H9 (cell line): ENCODE measurements at regions not wholly inside any gene's neighbourhood (a gene's known extent, or its start where the extent isn't known, plus 50 kb on each side); places are given as distances from the start of the nearest gene placed in this dataset.

Source experiments
- DNase-seq: peaks from one replicate; pipeline ENCODE4 v3.0.0-alpha.2; 2017
- H2AFZ ChIP-seq: one replicate; pipeline ENCODE4 v1.6.1; 2013; ENCODE audit warnings: mild to moderate bottlenecking, low read length, control low read depth, moderate library complexity
- H2AK5ac ChIP-seq: 2 replicates; pipeline ENCODE4 v1.6.1; 2013; ENCODE audit warnings: low read length, control low read depth, mixed read lengths; ENCODE audit not compliant: insufficient read length
- H2BK120ac ChIP-seq: one replicate; pipeline ENCODE4 v1.6.1; 2013; ENCODE audit warnings: low read depth, mild to moderate bottlenecking, low read length, control low read depth, inconsistent platforms; ENCODE audit not compliant: poor library complexity, severe bottlenecking
- H2BK12ac ChIP-seq: 2 replicates; pipeline ENCODE4 v1.6.1; 2013; ENCODE audit warnings: low read length, control low read depth, mixed read lengths, low read depth; ENCODE audit not compliant: insufficient read length
- H2BK15ac ChIP-seq: 2 replicates; pipeline ENCODE4 v1.6.1; 2013; ENCODE audit warnings: low read depth, low read length, control low read depth
- H2BK20ac ChIP-seq: one replicate; pipeline ENCODE4 v1.6.1; 2013; ENCODE audit warnings: low read depth, mild to moderate bottlenecking, low read length, control low read depth, inconsistent platforms; ENCODE audit not compliant: poor library complexity, severe bottlenecking
- H2BK5ac ChIP-seq: 2 replicates; pipeline ENCODE4 v1.6.1; 2013; ENCODE audit warnings: low read length, control low read depth, mixed read lengths; ENCODE audit not compliant: insufficient read length
- H3K14ac ChIP-seq: 2 replicates; pipeline ENCODE4 v1.6.1; 2013; ENCODE audit warnings: low read length, control low read depth; ENCODE audit not compliant: insufficient read depth
- H3K18ac ChIP-seq: 2 replicates; pipeline ENCODE4 v1.6.1; 2013; ENCODE audit warnings: low read depth, mild to moderate bottlenecking, mixed read lengths, low read length, control low read depth; ENCODE audit not compliant: insufficient read length
- H3K23ac ChIP-seq: 2 replicates; pipeline ENCODE4 v1.6.1; 2013; ENCODE audit warnings: low read length, control low read depth, mixed read lengths, low read depth; ENCODE audit not compliant: insufficient read length
- H3K23me2 ChIP-seq: 2 replicates; pipeline ENCODE4 v1.6.1; 2013; ENCODE audit warnings: low read depth, mild to moderate bottlenecking, mixed read lengths, low read length, control low read depth; ENCODE audit not compliant: insufficient read length, poor library complexity, severe bottlenecking
- H3K27ac ChIP-seq: 2 replicates; pipeline ENCODE4 v1.5.1; 2013; ENCODE audit warnings: low read length, control low read depth, mixed read lengths, low read depth; ENCODE audit not compliant: insufficient read length
- H3K27me3 ChIP-seq: 2 replicates; pipeline ENCODE4 v1.6.1; 2013; ENCODE audit warnings: low read length, control low read depth, inconsistent platforms; ENCODE audit not compliant: insufficient read depth
- H3K4ac ChIP-seq: 2 replicates; pipeline ENCODE4 v1.6.1; 2013; ENCODE audit warnings: low read depth, mild to moderate bottlenecking, control low read depth, inconsistent platforms, low read length, moderate library complexity
- H3K4me1 ChIP-seq: 2 replicates; pipeline ENCODE4 v1.6.1; 2013; ENCODE audit warnings: low read length, control low read depth, inconsistent platforms; ENCODE audit not compliant: insufficient read depth
- H3K4me2 ChIP-seq: 2 replicates; pipeline ENCODE4 v1.6.1; 2013; ENCODE audit warnings: low read length, control low read depth, mixed read lengths; ENCODE audit not compliant: insufficient read length, insufficient read depth
- H3K56ac ChIP-seq: 2 replicates; pipeline ENCODE4 v1.6.1; 2013; ENCODE audit warnings: low read depth, mild to moderate bottlenecking, mixed read lengths, low read length, control low read depth; ENCODE audit not compliant: insufficient read length
- H3K79me1 ChIP-seq: 2 replicates; pipeline ENCODE4 v1.6.1; 2013; ENCODE audit warnings: low read depth, mild to moderate bottlenecking, moderate library complexity, low read length, control low read depth, inconsistent platforms; ENCODE audit not compliant: insufficient read depth, poor library complexity, severe bottlenecking
- H3K79me2 ChIP-seq: 2 replicates; pipeline ENCODE4 v1.6.1; 2013; ENCODE audit warnings: low read length, control low read depth, inconsistent platforms; ENCODE audit not compliant: insufficient read depth
- H3K9ac ChIP-seq: 2 replicates; pipeline ENCODE4 v1.6.1; 2013; ENCODE audit warnings: low read length, control low read depth, mixed read lengths; ENCODE audit not compliant: insufficient read length; ENCODE audit errors: extremely low read depth
- H3K9me3 ChIP-seq: one replicate; pipeline ENCODE4 v1.6.1; 2013; ENCODE audit warnings: low read depth, low read length, inconsistent platforms; ENCODE audit not compliant: control insufficient read depth
- H3T11ph ChIP-seq: one replicate; pipeline ENCODE4 v1.6.1; 2013; ENCODE audit warnings: mild to moderate bottlenecking, low read length, control low read depth, inconsistent platforms
- H4K20me1 ChIP-seq: one replicate; pipeline ENCODE4 v1.6.1; 2013; ENCODE audit not compliant: control insufficient read depth, insufficient read length, insufficient read depth
- H4K5ac ChIP-seq: 2 replicates; pipeline ENCODE4 v1.6.1; 2013; ENCODE audit warnings: low read depth, mild to moderate bottlenecking, mixed read lengths, low read length, control low read depth; ENCODE audit not compliant: insufficient read length
- H4K8ac ChIP-seq: replicated peaks from 2 replicates; pipeline ENCODE4 v1.6.1; 2013; ENCODE audit warnings: low read length, control low read depth, mixed read lengths, low read depth; ENCODE audit not compliant: insufficient read length
- H4K91ac ChIP-seq: 2 replicates; pipeline ENCODE4 v1.6.1; 2013; ENCODE audit warnings: low read depth, mild to moderate bottlenecking, moderate library complexity, mixed read lengths, low read length, control low read depth; ENCODE audit not compliant: insufficient read length
- H3K27ac Mint-ChIP-seq, 3 experiments: 2 replicates in 2 of 3; 3 replicates in 1 of 3; pipeline ENCODE4 v1.8.0; 2020 to 2021; ENCODE audit warnings: mixed read lengths in 3 of 3, mild to moderate bottlenecking in 1 of 3, moderate library complexity in 1 of 3
- H3K27me3 Mint-ChIP-seq: 2 replicates; pipeline ENCODE4 v1.8.0; 2021; ENCODE audit warnings: low read depth, mild to moderate bottlenecking, moderate library complexity, mixed read lengths
- H3K36me3 Mint-ChIP-seq, 3 experiments: 2 replicates in 2 of 3; 3 replicates in 1 of 3; pipeline ENCODE4 v1.8.0; 2020 to 2021; ENCODE audit warnings: low read depth in 3 of 3, mixed read lengths in 3 of 3; ENCODE audit not compliant: insufficient read depth in 1 of 3
- H3K4me1 Mint-ChIP-seq, 2 experiments: 2 replicates each; pipeline ENCODE4 v1.8.0; 2020; ENCODE audit warnings: mixed read lengths in 2 of 2
- H3K4me3 Mint-ChIP-seq, 2 experiments: 2 replicates in 1 of 2; 3 replicates in 1 of 2; pipeline ENCODE4 v1.8.0; 2020 to 2021; ENCODE audit warnings: mild to moderate bottlenecking in 2 of 2, mixed read lengths in 2 of 2, moderate library complexity in 1 of 2
- H3K9me3 Mint-ChIP-seq, 2 experiments: 2 replicates in 1 of 2; 3 replicates in 1 of 2; pipeline ENCODE4 v1.8.0; 2020; ENCODE audit warnings: mild to moderate bottlenecking in 2 of 2, mixed read lengths in 2 of 2, moderate library complexity in 1 of 2
- CTCF ChIP-seq: fragments of 200-600 bp; sonication (generic); conservative IDR thresholded peaks from 3 replicates; pipeline ENCODE4 v1.8.0; 2021; ENCODE audit warnings: antibody characterized with exemption, mild to moderate bottlenecking
- WGBS: extraction: QIAGEN DNeasy Blood & Tissue Kit; methylation state at CpG from one replicate; pipeline ENCODE4 v1.1.7; 2013; ENCODE audit warnings: missing lambda C conversion rate, low lambda C conversion rate, mixed read lengths; ENCODE audit not compliant: insufficient read length; ENCODE audit errors: extremely low coverage; 5-methylcytosine and 5-hydroxymethylcytosine counted together

DNA sequence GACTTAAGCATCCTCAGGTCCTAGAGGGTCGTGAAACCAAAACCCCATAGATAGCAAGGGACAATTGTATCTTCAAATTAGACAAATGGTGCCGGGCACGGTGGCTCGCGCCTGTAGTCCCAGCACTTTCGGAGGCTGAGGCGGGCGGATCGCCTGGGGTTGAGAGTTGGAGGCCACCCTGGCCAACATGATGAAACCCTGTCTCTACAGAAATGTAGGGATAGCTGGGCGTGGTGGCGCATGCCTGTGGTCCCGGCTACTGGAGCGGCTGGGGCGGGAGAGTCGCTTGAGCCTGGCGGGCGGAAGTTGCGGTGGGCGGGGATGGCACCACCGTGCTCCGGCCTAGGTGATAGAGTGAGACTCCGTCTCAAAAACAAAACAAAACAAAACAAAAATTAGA lies 780.6 kb downstream of the BRINP3 start:
- no peak for DNase-seq
- no peak overlapping the region for H3K9ac ChIP-seq
- Mint-ChIP-seq H3K4me3 (no peak overlapping the region), H3K36me3 (no peaks in the 10 kb centered on the region), H3K27ac (no peak overlapping the region), H3K27me3 (no peaks in the 10 kb centered on the region; the same call in 1 of the 2 replicates), H3K4me1 (no peaks in the 10 kb centered on the region), H3K9me3 (no peaks in the 10 kb centered on the region)
- H3K23ac ChIP-seq = no peak overlapping the region
- H3K23me2 ChIP-seq = no peaks in the 10 kb centered on the region
- H3K79me2 ChIP-seq = no peaks in the 10 kb centered on the region
- no peak overlapping the region for H2BK5ac ChIP-seq
- H3K56ac ChIP-seq = no peak overlapping the region
- no peak overlapping the region for H2BK20ac ChIP-seq
- no CpG with 5 or more reads among the region's 22 CpGs for WGBS
- H2BK120ac ChIP-seq = no peak overlapping the region
- no peaks in the 10 kb centered on the region for H4K20me1 ChIP-seq
- no peak overlapping the region for H3K4ac ChIP-seq
- no peaks in the 10 kb centered on the region for H3K9me3 ChIP-seq
- H2BK15ac ChIP-seq = no peak overlapping the region
- H4K91ac ChIP-seq = no peak overlapping the region
- no peak overlapping the region for H3K18ac ChIP-seq
- no peak overlapping the region for H3K14ac ChIP-seq
- no peak for TF ChIP-seq CTCF
- no peak overlapping the region for H4K5ac ChIP-seq
- no peak overlapping the region for H3T11ph ChIP-seq
- H3K4me2 ChIP-seq = no peak overlapping the region
- H3K27ac ChIP-seq = no peak overlapping the region
- H3K4me1 ChIP-seq = no peaks in the 10 kb centered on the region
- no peaks in the 10 kb centered on the region for H3K27me3 ChIP-seq
- H3K79me1 ChIP-seq = no peaks in the 10 kb centered on the region
- no peak overlapping the region for H2AFZ ChIP-seq
- H2BK12ac ChIP-seq = no peak overlapping the region
- no peak overlapping the region for H2AK5ac ChIP-seq
- no peak overlapping the region for H4K8ac ChIP-seq
